ENCODE measurements at regions not wholly inside any gene's neighbourhood (a gene's known extent, or its start where the extent isn't known, plus 50 kb on each side); places are given as distances from the start of the nearest gene placed in this dataset.

DNA sequence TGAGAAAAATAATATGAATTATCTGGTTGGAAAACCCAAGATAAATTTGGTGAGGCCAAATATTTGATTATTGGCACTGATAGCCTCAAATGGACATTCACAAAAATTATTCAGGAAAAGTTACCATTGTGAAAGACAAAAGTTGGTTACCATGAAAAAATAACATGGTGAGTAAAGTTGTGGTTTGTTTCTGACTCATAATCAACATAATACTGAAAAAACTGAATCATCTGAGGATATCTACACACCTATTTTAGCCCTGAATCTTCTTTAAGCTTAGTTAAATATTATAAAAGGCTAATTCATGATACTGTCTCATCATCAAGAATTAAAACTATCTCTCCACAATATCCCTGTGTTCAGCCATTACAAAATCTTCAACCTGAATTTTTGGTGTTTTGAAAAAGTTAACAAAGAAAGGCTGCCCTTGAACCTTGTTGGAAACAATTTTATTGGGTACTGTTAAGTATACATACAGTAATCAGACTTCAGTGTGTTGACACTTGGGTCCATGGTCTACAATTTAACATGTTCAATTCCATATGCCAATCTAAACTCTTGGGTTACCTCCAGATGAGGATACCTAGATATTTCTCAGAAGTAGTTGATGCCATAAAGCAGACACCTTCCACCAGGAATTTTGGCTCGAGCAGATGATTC, 607.5 kb upstream of the SLC39A10 start:
- Histone ChIP-seq H3K36me3 (ENCODE audit: low read depth, low read length) (no peaks in the 10 kb centered on the region), H3K4me2 (ENCODE audit: low read length) (no peak overlapping the region), H3K9ac (ENCODE audit: low read length) (no peak overlapping the region), H3F3A (ENCODE audit: low read length, unreplicated experiment) (no peaks in the 10 kb centered on the region), H3K9me2 (replicated peaks; ENCODE audit: low read length) (no peaks in the 10 kb centered on the region), H3K9me3 (ENCODE audit: low read length) (no peaks in the 10 kb centered on the region), H3K27me3 (ENCODE audit: low read length) (no peaks in the 10 kb centered on the region), H3K79me2 (ENCODE audit: low read length) (no peaks in the 10 kb centered on the region), H3K4me3 (ENCODE audit: low read length) (no peak overlapping the region), H4K20me1 (ENCODE audit: low read length) (no peaks in the 10 kb centered on the region), H3K27ac (ENCODE audit: low read length) (0 out of 2 replicates have a peak overlapping the region, but pooled peaks have one; percentile 20), H3K4me1 (ENCODE audit: insufficient read depth, low read length) (peaks cover 9% of the 10 kb centered on the region; the same call in 1 of the 2 replicates), H2AFZ (ENCODE audit: low read length) (no peak overlapping the region)
- ChIA-PET POLR2A (ENCODE audit: unreplicated experiment) (no interaction called here), CTCF (no interaction called here)
- DNase-seq (peak; percentile 54), ATAC-seq (peak; percentile 83)
- TF ChIP-seq, protein P1, sequence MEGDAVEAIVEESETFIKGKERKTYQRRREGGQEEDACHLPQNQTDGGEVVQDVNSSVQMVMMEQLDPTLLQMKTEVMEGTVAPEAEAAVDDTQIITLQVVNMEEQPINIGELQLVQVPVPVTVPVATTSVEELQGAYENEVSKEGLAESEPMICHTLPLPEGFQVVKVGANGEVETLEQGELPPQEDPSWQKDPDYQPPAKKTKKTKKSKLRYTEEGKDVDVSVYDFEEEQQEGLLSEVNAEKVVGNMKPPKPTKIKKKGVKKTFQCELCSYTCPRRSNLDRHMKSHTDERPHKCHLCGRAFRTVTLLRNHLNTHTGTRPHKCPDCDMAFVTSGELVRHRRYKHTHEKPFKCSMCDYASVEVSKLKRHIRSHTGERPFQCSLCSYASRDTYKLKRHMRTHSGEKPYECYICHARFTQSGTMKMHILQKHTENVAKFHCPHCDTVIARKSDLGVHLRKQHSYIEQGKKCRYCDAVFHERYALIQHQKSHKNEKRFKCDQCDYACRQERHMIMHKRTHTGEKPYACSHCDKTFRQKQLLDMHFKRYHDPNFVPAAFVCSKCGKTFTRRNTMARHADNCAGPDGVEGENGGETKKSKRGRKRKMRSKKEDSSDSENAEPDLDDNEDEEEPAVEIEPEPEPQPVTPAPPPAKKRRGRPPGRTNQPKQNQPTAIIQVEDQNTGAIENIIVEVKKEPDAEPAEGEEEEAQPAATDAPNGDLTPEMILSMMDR (conservative IDR thresholded peaks at IDR 0.05; ENCODE audit: low read depth, low read length) = no peak
- TF ChIP-seq EZH2phosphoT487 (IDR thresholded peaks at IDR 0.05; ENCODE audit: borderline replicate concordance, low read length) = no peak
- TF ChIP-seq EZH2 (IDR thresholded peaks at IDR 0.05; ENCODE audit: low read length, unreplicated experiment) = no peak
- BruUV-seq (replicated peaks) = no TSS peak
- intact Hi-C loops (cut with micrococcal nuclease) = no loop called here

DNA sequence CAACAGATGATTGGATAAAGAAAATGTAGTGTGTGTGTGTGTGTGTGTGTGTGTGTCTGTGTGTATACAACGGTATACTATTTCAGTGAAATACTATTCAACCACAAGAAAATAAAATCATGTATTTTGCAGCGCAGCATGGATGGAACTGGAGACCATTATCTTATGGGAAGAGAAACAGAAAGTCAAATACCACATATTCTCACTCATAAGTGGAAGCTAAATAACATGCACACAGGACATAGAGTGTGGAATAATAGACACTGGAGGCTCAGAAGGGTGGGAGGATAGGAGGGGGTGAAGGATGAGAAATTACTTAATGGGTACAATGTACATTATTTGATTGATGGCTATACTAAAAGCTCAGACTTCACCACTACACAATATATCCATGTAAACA, 609.1 kb upstream of the SLC39A10 start:
- DNase-seq (no peak), ATAC-seq (no peak)
- Histone ChIP-seq H3K79me2 (ENCODE audit: low read length) (no peaks in the 10 kb centered on the region), H3K9ac (ENCODE audit: low read length) (no peak overlapping the region), H3K4me3 (ENCODE audit: low read length) (no peak overlapping the region), H3K27ac (ENCODE audit: low read length) (no peak overlapping the region), H3F3A (ENCODE audit: low read length, unreplicated experiment) (no peaks in the 10 kb centered on the region), H3K9me3 (ENCODE audit: low read length) (no peaks in the 10 kb centered on the region), H3K4me1 (ENCODE audit: insufficient read depth, low read length) (peaks cover 9% of the 10 kb centered on the region; the same call in 1 of the 2 replicates), H2AFZ (ENCODE audit: low read length) (no peak overlapping the region), H4K20me1 (ENCODE audit: low read length) (no peaks in the 10 kb centered on the region), H3K36me3 (ENCODE audit: low read depth, low read length) (no peaks in the 10 kb centered on the region), H3K4me2 (ENCODE audit: low read length) (no peak overlapping the region), H3K9me2 (replicated peaks; ENCODE audit: low read length) (no peaks in the 10 kb centered on the region), H3K27me3 (ENCODE audit: low read length) (no peaks in the 10 kb centered on the region)
- TF ChIP-seq EZH2 (IDR thresholded peaks at IDR 0.05; ENCODE audit: low read length, unreplicated experiment) (no peak), EZH2phosphoT487 (IDR thresholded peaks at IDR 0.05; ENCODE audit: borderline replicate concordance, low read length) (no peak)
- TF ChIP-seq, protein P1 (conservative IDR thresholded peaks at IDR 0.05; ENCODE audit: low read depth, low read length) = no peak
- intact Hi-C loops (cut with micrococcal nuclease) = no loop called here
- ChIA-PET CTCF (no interaction called here), POLR2A (ENCODE audit: unreplicated experiment) (no interaction called here)
- no TSS peak for BruUV-seq (replicated peaks)

DNA sequence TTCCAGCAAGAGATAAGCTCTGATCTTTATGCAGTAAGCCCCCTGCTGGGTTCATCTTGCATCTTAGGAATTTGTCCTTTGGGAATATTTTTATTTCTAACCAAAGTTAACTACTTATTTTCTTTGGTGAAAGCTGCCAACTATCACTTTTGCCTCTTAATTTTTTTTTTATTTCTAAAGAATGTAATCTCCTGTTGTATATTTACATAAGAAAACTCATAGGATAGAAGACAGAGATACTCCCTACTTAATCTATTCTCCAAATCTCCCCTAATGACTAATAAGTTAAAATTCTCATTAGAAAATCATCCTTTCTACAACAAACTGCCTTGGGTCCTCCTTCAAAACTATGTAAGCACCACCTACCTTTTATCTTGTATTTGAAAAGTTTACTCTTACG, 612.2 kb upstream of the SLC39A10 start:
- ChIA-PET CTCF (no interaction called here), POLR2A (ENCODE audit: unreplicated experiment) (no interaction called here)
- Histone ChIP-seq H3K9me2 (replicated peaks; ENCODE audit: low read length) (no peaks in the 10 kb centered on the region), H3K27me3 (ENCODE audit: low read length) (no peaks in the 10 kb centered on the region), H3K4me3 (ENCODE audit: low read length) (no peak overlapping the region), H3K4me2 (ENCODE audit: low read length) (no peak overlapping the region), H4K20me1 (ENCODE audit: low read length) (no peaks in the 10 kb centered on the region), H2AFZ (ENCODE audit: low read length) (no peak overlapping the region), H3K4me1 (ENCODE audit: insufficient read depth, low read length) (peaks cover 8% of the 10 kb centered on the region; the same call in 1 of the 2 replicates), H3K36me3 (ENCODE audit: low read depth, low read length) (no peaks in the 10 kb centered on the region), H3K79me2 (ENCODE audit: low read length) (no peaks in the 10 kb centered on the region), H3K9ac (ENCODE audit: low read length) (no peak overlapping the region), H3K9me3 (ENCODE audit: low read length) (no peaks in the 10 kb centered on the region), H3K27ac (ENCODE audit: low read length) (no peak overlapping the region), H3F3A (ENCODE audit: low read length, unreplicated experiment) (no peaks in the 10 kb centered on the region)
- ATAC-seq = no peak
- TF ChIP-seq, protein P1 (conservative IDR thresholded peaks at IDR 0.05; ENCODE audit: low read depth, low read length) = no peak
- TF ChIP-seq EZH2phosphoT487 (IDR thresholded peaks at IDR 0.05; ENCODE audit: borderline replicate concordance, low read length) (no peak), EZH2 (IDR thresholded peaks at IDR 0.05; ENCODE audit: low read length, unreplicated experiment) (no peak)
- no peak for DNase-seq
- no TSS peak for BruUV-seq (replicated peaks)
- intact Hi-C loops (cut with micrococcal nuclease) = no loop called here
